Omental fat pad (tissue), 3 donors: ENCODE measurements at regions not wholly inside any gene's neighbourhood (a gene's known extent, or its start where the extent isn't known, plus 50 kb on each side); places are given as distances from the start of the nearest gene placed in this dataset.

Experiments used
- ATAC-seq: fragments of 150-250 bp; one replicate; pipeline ENCODE4 v1.9.1; 2016; ENCODE audit warnings: mild to moderate bottlenecking, moderate library complexity; ENCODE audit not compliant: low FRiP score
- DNase-seq: peaks from one replicate; pipeline ENCODE4 v3.0.0-alpha.2; 2019; ENCODE audit warnings: low spot score
- CTCF ChIP-seq, 3 donors: fragments of 450-650 bp; IDR thresholded peaks; one replicate each; pipeline ENCODE4 v1.5.1; 2016 to 2017; ENCODE audit warnings: antibody characterized with exemption in 3 of 3, mild to moderate bottlenecking in 3 of 3, moderate library complexity in 2 of 3

- ATAC-seq (no peak), DNase-seq (no peak)
- TF ChIP-seq CTCF (IDR thresholded peaks at IDR 0.05) = no peak
Observed at GRCh38 chr6:84514089-84514971, 250.1 kb downstream of the TBX18 start.

DNA sequence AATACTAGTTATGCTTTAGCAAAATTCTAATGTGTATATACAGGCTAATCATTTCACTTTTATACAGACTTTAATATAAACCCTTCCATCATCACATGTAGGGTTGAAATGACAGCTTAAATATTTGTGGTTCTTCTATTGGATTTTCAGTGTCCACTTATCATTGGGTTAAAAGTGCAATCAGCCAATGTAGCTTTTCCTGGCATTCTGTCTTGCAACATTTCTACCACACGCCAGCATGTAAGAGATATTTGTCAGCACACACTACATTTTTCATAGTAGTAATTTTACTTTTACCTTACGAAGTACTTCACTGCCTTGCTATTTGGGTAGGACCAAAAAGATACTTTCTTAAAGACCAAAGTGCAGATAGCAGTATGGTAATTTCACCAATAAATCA lies 252.0 kb downstream of the TBX18 start:
- no peak for TF ChIP-seq CTCF (IDR thresholded peaks at IDR 0.05)
- ATAC-seq (no peak), DNase-seq (no peak)

DNA sequence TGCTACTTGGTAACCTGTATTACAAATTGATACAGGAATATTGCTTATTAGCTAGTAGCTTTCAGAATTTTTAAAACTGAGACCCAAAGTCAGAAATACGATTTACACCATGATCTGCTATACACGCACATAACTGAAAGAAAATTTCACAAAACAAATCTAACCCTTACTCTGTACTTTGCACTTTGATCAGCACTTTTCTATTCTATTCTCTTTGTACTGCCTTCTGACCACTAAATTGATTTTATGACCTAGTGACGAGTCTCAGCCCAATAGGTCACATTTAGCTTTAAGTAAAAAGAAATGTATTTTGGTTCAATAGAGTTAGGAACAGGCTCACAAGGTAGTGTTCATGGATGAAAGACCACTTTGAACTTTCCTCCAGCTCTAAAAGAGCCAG lies 252.5 kb downstream of the TBX18 start:
- no peak for DNase-seq
- no peak for ATAC-seq
- TF ChIP-seq CTCF (IDR thresholded peaks at IDR 0.05) = no peak

DNA sequence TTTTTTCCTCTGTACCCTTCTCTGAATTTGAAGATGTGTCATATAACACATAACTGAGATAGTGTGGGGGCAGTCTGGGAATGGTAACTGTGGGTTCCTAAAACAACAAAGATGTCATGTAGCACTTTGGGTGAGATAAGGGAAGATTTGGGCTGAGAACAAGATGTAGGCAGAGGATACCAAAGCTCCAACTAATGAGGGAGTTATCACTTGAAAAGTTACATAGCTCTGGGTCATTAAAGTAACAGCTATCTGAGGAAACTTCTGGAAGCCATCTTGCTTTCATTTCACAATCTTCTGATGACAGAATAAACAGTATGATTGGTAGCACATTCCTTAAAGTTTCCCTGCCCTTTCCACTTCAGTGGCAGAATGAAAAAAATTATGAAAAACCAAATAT lies 255.4 kb downstream of the TBX18 start:
- DNase-seq (no peak), ATAC-seq (no peak)
- TF ChIP-seq CTCF (IDR thresholded peaks at IDR 0.05) = no peak

- no peak for DNase-seq
- no peak for ATAC-seq
- TF ChIP-seq CTCF (IDR thresholded peaks at IDR 0.05) = no peak
Observed at GRCh38 chr6:84508334-84508733, 256.1 kb downstream of the TBX18 start.

GRCh38 chr6:84504025-84504424 lies 260.4 kb downstream of the TBX18 start:
- no peak for TF ChIP-seq CTCF (IDR thresholded peaks at IDR 0.05)
- ATAC-seq (no peak), DNase-seq (no peak)

DNA sequence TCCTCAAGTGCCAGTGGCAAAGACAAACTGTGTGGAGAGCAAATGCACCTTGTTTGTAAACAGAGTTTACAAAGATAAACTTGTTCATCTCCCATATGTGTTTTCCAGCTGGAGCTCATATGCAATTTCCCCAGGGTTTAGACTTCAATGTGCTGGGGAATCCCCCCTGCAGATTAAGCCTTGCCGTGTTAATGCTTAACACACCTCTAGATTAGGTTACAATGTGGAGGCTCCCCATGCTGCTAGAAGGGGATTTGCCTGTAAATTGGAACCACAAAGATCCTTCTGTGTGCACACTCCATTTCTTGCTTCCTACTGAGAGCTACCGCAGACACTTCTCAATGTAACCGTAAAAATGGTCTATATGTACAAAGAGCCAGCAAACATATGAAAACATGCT lies 263.1 kb downstream of the TBX18 start:
- DNase-seq = no peak
- no peak for ATAC-seq
- no peak for TF ChIP-seq CTCF (IDR thresholded peaks at IDR 0.05)
